ENCODE measurements at regions not wholly inside any gene's neighbourhood (a gene's known extent, or its start where the extent isn't known, plus 50 kb on each side); places are given as distances from the start of the nearest gene placed in this dataset.

DNA sequence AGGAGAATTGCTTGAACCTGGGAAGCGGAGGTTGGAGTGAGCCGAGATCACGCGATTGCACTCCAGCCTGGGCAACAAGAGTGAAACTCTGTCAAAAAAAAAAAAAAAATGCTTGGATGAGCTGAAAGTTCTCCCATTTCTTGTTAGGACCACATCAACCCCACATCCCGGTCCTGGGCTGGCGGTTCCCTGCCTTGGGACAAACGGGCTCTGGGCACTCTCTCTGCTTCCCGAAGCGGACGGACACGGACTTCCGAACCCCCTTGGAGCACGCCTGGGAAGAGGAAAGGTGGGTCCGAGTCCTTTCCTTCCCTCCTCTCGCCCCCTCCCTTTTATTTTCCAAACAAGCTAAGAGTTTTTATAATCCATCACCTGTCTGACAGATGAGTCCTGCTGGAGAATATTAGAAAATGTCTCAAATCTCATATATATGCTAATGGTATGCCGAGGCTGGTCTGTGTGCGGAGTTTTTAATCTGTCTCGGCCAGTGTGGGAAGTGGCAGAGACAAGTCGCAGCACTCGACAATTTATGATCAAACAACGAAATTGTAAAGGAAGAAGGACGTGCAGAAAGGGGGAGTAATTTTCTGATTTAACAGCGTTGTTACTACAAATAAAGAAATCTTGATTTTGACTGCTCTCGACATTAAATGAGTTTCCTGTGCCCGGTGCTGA, 257.9 kb upstream of the IRX4 start:
- FAIRE-seq, result no peak
- no peaks in the 10 kb centered on the region for H4K20me1 ChIP-seq (replicated peaks; ENCODE audit: control insufficient read depth, extremely low read depth, insufficient read depth, low read length)
- H3K4me1 ChIP-seq (ENCODE audit: control insufficient read depth, extremely low read depth, insufficient read depth, low read length), result no peaks in the 10 kb centered on the region
- H3K27ac ChIP-seq (ENCODE audit: insufficient read depth, low read depth, low read length), result no peak overlapping the region
- BruUV-seq (replicated peaks), result no TSS peak
- intact Hi-C loops (cut with micrococcal nuclease) (no loop called here), dilution Hi-C loops (cut with MboI; ENCODE audit: extremely low pct_ligation_motif_present, low sequenced_read_pairs) (no loop called here)
- no peaks in the 10 kb centered on the region for H3K36me3 ChIP-seq (ENCODE audit: control insufficient read depth in 2 of 2, extremely low read depth in 1 of 2, insufficient read depth in 2 of 2, low read length in 2 of 2)
- peaks cover 6% of the 10 kb centered on the region for H3K9me3 ChIP-seq (replicated peaks; ENCODE audit: control insufficient read depth, insufficient read depth, low read length)
- POLR2A ChIA-PET, result no interaction called here
- no peaks in the 10 kb centered on the region for H3K27me3 ChIP-seq (ENCODE audit: control insufficient read depth in 2 of 2, insufficient read depth in 2 of 2, low read length in 2 of 2)
- H3K9ac ChIP-seq (replicated peaks; ENCODE audit: extremely low read depth, insufficient read depth, low read length), result no peak overlapping the region
- DNase-seq (ENCODE audit: low read depth, low spot score), result no peak
- CTCF ChIA-PET, result no interaction called here
- no peaks in the 10 kb centered on the region for H3K9me1 ChIP-seq (replicated peaks; ENCODE audit: control insufficient read depth, extremely low read depth, insufficient read depth, low read length)
- no peak overlapping the region for H3K4me3 ChIP-seq (replicated peaks in 1 of 3; ENCODE audit: insufficient read depth in 1 of 3, low read depth in 1 of 3, low read length in 3 of 3)
- no peaks in the 10 kb centered on the region for H3K79me2 ChIP-seq (ENCODE audit: control insufficient read depth, insufficient read depth, low read length)
- TF ChIP-seq FOS (IDR thresholded peaks at IDR 0.05; ENCODE audit: borderline replicate concordance, insufficient read depth, low read length) (no peak), MYC (IDR thresholded peaks at IDR 0.05; ENCODE audit: low read depth, low read length) (no peak), POLR2AphosphoS5 (IDR thresholded peaks at IDR 0.05; ENCODE audit: insufficient read depth, low read depth, low read length) (no peak), EZH2 (IDR thresholded peaks at IDR 0.05; ENCODE audit: borderline replicate concordance, low read depth, low read length, severe bottlenecking) (no peak), JUN (IDR thresholded peaks at IDR 0.05; ENCODE audit: borderline replicate concordance, insufficient read depth, insufficient read length, low read depth) (no peak)
- TF ChIP-seq, protein P1, sequence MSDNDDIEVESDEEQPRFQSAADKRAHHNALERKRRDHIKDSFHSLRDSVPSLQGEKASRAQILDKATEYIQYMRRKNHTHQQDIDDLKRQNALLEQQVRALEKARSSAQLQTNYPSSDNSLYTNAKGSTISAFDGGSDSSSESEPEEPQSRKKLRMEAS (IDR thresholded peaks at IDR 0.05; ENCODE audit: insufficient read depth, insufficient read length), result no peak
- no peak overlapping the region for H2AFZ ChIP-seq (ENCODE audit: low read depth, low read length)
- no peak overlapping the region for H3K4me2 ChIP-seq (ENCODE audit: insufficient read depth, low read length)

DNA sequence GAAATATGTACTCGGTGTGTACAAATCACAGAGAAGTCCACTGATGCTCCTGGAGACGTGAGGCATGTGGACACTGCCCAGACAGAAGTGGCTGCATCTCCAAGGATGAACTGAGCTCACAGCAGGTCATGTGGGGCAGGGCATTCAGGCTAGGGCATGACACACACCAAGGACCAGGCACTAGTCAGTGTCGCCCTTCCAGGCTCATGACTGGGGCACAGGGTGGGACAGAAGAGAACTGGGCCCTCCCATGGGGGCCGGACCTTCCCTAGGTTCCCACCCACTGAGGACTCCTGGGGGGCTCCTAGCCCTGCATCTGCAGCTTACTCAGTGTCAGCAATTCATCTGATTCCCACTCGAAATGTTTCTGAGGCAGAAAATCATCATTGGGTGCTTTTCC, 256.8 kb upstream of the IRX4 start:
- TF ChIP-seq GATA2 (IDR thresholded peaks at IDR 0.05; ENCODE audit: insufficient read depth, insufficient read length, low read depth, low read length) (no peak), POLR2AphosphoS5 (IDR thresholded peaks at IDR 0.05; ENCODE audit: insufficient read depth, low read depth, low read length) (no peak), POLR2A (IDR thresholded peaks at IDR 0.05; ENCODE audit: low read depth, low read length) (no peak), JUN (IDR thresholded peaks at IDR 0.05; ENCODE audit: borderline replicate concordance, insufficient read depth, insufficient read length, low read depth) (no peak), EZH2 (IDR thresholded peaks at IDR 0.05; ENCODE audit: borderline replicate concordance, low read depth, low read length, severe bottlenecking) (no peak), FOS (IDR thresholded peaks at IDR 0.05; ENCODE audit: borderline replicate concordance, insufficient read depth, low read length) (no peak), MYC (IDR thresholded peaks at IDR 0.05; ENCODE audit: low read depth, low read length) (no peak)
- TF ChIP-seq, protein P1 (IDR thresholded peaks at IDR 0.05; ENCODE audit: insufficient read depth, insufficient read length), result no peak
- TF ChIP-seq, protein P2, sequence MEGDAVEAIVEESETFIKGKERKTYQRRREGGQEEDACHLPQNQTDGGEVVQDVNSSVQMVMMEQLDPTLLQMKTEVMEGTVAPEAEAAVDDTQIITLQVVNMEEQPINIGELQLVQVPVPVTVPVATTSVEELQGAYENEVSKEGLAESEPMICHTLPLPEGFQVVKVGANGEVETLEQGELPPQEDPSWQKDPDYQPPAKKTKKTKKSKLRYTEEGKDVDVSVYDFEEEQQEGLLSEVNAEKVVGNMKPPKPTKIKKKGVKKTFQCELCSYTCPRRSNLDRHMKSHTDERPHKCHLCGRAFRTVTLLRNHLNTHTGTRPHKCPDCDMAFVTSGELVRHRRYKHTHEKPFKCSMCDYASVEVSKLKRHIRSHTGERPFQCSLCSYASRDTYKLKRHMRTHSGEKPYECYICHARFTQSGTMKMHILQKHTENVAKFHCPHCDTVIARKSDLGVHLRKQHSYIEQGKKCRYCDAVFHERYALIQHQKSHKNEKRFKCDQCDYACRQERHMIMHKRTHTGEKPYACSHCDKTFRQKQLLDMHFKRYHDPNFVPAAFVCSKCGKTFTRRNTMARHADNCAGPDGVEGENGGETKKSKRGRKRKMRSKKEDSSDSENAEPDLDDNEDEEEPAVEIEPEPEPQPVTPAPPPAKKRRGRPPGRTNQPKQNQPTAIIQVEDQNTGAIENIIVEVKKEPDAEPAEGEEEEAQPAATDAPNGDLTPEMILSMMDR (IDR thresholded peaks at IDR 0.05; ENCODE audit: extremely low read depth in 1 of 2, insufficient read depth in 1 of 2, low read depth in 1 of 2, low read length in 2 of 2), result no peak
- dilution Hi-C loops (cut with MboI; ENCODE audit: extremely low pct_ligation_motif_present, low sequenced_read_pairs) (no loop called here), intact Hi-C loops (cut with micrococcal nuclease) (no loop called here)
- ChIA-PET CTCF (no interaction called here), POLR2A (no interaction called here)
- no peaks in the 10 kb centered on the region for H3K36me3 ChIP-seq (ENCODE audit: control insufficient read depth in 2 of 2, extremely low read depth in 1 of 2, insufficient read depth in 2 of 2, low read length in 2 of 2)
- peaks cover 6% of the 10 kb centered on the region for H3K9me3 ChIP-seq (replicated peaks; ENCODE audit: control insufficient read depth, insufficient read depth, low read length)
- no TSS peak for BruUV-seq (replicated peaks)
- no peak overlapping the region for H3K4me2 ChIP-seq (ENCODE audit: insufficient read depth, low read length)
- no peak overlapping the region for H3K27ac ChIP-seq (ENCODE audit: insufficient read depth, low read depth, low read length)
- H3K9me1 ChIP-seq (replicated peaks; ENCODE audit: control insufficient read depth, extremely low read depth, insufficient read depth, low read length), result no peaks in the 10 kb centered on the region
- H2AFZ ChIP-seq (ENCODE audit: low read depth, low read length), result no peak overlapping the region
- H3K79me2 ChIP-seq (ENCODE audit: control insufficient read depth, insufficient read depth, low read length), result no peaks in the 10 kb centered on the region
- no peak for FAIRE-seq
- H4K20me1 ChIP-seq (replicated peaks; ENCODE audit: control insufficient read depth, extremely low read depth, insufficient read depth, low read length), result no peaks in the 10 kb centered on the region
- DNase-seq (ENCODE audit: low read depth, low spot score), result no peak
- no peaks in the 10 kb centered on the region for H3K4me1 ChIP-seq (ENCODE audit: control insufficient read depth, extremely low read depth, insufficient read depth, low read length)
- H3K4me3 ChIP-seq (replicated peaks in 1 of 3; ENCODE audit: insufficient read depth in 1 of 3, low read depth in 1 of 3, low read length in 3 of 3), result no peak overlapping the region
- no peaks in the 10 kb centered on the region for H3K27me3 ChIP-seq (ENCODE audit: control insufficient read depth in 2 of 2, insufficient read depth in 2 of 2, low read length in 2 of 2)
- no peak overlapping the region for H3K9ac ChIP-seq (replicated peaks; ENCODE audit: extremely low read depth, insufficient read depth, low read length)

Data from endothelial cell of umbilical vein (primary cell).